ENCODE measurements at regions not wholly inside any gene's neighbourhood (a gene's known extent, or its start where the extent isn't known, plus 50 kb on each side); places are given as distances from the start of the nearest gene placed in this dataset.

DNA sequence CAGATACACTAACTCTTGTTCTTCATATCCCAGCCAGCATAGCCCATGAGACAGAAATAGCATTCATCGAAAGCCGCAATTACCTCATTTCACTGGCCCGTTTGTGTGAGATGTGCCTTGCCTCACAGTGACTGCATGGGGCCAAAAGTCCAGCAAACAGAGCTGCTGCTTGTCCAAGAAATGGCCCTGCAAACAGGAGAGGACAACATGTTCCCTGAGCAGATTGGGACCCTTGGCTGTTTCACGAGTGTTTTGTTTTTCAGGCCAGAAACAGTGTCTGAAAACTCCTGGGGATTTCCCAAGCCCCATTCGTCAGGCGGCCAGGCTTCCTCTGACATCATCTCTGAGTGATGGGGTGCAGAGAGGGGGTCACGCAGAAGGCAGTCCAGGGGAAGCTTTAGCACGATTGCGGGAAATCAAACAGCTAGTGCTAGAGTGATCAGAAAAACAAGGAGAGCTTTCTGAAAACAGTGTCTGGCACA, 503.6 kb upstream of the PAPPA start:
- no peak overlapping the region for H2AFZ ChIP-seq
- no peaks in the 10 kb centered on the region for H3K9me3 ChIP-seq (ENCODE audit: low read depth)
- no peaks in the 10 kb centered on the region for H4K20me1 ChIP-seq (ENCODE audit: insufficient read depth, poor library complexity, severe bottlenecking)
- H3K79me2 ChIP-seq, result no peaks in the 10 kb centered on the region
- H3K36me3 ChIP-seq (replicated peaks; ENCODE audit: insufficient read depth, low read depth), result no peaks in the 10 kb centered on the region
- H3K4me1 ChIP-seq (ENCODE audit: insufficient read depth), result no peaks in the 10 kb centered on the region
- TF ChIP-seq, protein P1, sequence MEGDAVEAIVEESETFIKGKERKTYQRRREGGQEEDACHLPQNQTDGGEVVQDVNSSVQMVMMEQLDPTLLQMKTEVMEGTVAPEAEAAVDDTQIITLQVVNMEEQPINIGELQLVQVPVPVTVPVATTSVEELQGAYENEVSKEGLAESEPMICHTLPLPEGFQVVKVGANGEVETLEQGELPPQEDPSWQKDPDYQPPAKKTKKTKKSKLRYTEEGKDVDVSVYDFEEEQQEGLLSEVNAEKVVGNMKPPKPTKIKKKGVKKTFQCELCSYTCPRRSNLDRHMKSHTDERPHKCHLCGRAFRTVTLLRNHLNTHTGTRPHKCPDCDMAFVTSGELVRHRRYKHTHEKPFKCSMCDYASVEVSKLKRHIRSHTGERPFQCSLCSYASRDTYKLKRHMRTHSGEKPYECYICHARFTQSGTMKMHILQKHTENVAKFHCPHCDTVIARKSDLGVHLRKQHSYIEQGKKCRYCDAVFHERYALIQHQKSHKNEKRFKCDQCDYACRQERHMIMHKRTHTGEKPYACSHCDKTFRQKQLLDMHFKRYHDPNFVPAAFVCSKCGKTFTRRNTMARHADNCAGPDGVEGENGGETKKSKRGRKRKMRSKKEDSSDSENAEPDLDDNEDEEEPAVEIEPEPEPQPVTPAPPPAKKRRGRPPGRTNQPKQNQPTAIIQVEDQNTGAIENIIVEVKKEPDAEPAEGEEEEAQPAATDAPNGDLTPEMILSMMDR (IDR thresholded peaks at IDR 0.05; ENCODE audit: poor library complexity), result no peak
- no peak for TF ChIP-seq EZH2 (IDR thresholded peaks at IDR 0.05; ENCODE audit: borderline replicate concordance)
- H3K27me3 ChIP-seq, result no peaks in the 10 kb centered on the region
- 72% methylated on average over 9 of the region's 9 CpGs for WGBS (ENCODE audit: low lambda C conversion rate, missing lambda C conversion rate)
- peak overlapping the region; percentile 83 for H3K27ac ChIP-seq
- no peak overlapping the region for H3K4me2 ChIP-seq
- H3K9me2 ChIP-seq (replicated peaks; ENCODE audit: insufficient read depth), result no peaks in the 10 kb centered on the region
- peak; percentile 51 for DNase-seq (ENCODE audit: low spot score)
- no peak overlapping the region for H3K4me3 ChIP-seq

DNA sequence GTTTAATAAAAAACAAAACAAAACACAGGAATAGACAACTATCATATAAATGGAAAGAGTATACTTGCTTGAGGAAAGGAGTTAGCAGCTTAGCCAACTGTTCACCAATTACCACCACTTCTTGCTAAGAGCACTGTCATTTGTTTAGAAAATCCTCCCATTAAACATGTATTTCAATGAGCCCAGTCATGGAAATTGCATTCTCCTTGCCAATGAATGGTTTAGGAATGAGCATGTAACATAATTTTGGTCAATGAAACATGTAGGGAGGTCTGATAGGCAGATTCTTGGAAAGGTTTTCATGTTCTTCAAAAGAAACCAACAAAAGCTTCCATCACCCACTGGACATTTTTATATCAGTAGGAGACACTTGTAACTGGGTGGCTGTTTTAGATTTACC, 502.8 kb upstream of the PAPPA start:
- Histone ChIP-seq H3K9me2 (replicated peaks; ENCODE audit: insufficient read depth) (no peaks in the 10 kb centered on the region), H3K4me3 (no peak overlapping the region), H3K79me2 (no peaks in the 10 kb centered on the region), H3K27me3 (no peaks in the 10 kb centered on the region), H4K20me1 (ENCODE audit: insufficient read depth, poor library complexity, severe bottlenecking) (no peaks in the 10 kb centered on the region), H3K4me2 (no peak overlapping the region), H3K36me3 (replicated peaks; ENCODE audit: insufficient read depth, low read depth) (no peaks in the 10 kb centered on the region), H3K9me3 (ENCODE audit: low read depth) (no peaks in the 10 kb centered on the region), H2AFZ (no peak overlapping the region), H3K27ac (peak overlapping the region; percentile 83), H3K4me1 (ENCODE audit: insufficient read depth) (no peaks in the 10 kb centered on the region)
- no peak for DNase-seq (ENCODE audit: low spot score)
- TF ChIP-seq EZH2phosphoT487 (IDR thresholded peaks at IDR 0.05; ENCODE audit: low read depth, severe bottlenecking, unreplicated experiment) (no peak), EZH2 (IDR thresholded peaks at IDR 0.05; ENCODE audit: borderline replicate concordance) (no peak)
- TF ChIP-seq, protein P1 (IDR thresholded peaks at IDR 0.05; ENCODE audit: poor library complexity), result no peak

DNA sequence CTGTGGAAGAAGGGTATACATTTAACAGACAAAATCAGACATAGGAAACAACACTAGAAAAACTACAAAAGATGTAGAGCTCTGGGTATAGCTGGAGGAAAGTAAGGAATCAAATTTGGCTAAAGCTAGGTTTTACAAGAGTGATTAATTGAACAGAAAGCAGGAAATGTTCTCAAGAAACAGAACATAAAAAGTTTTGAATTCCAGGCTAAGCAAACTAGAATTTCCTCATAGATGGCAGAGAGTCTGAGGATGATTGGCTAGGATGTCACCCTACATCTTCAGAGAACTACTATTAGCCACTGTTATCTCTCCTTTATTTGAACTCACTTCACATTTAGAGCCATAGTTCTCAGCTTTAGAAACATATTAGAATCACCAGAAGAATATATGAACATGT, 502.1 kb upstream of the PAPPA start:
- Histone ChIP-seq H3K27ac (peak overlapping the region; percentile 83), H2AFZ (no peak overlapping the region), H3K79me2 (no peaks in the 10 kb centered on the region), H3K4me2 (no peak overlapping the region), H3K27me3 (no peaks in the 10 kb centered on the region), H4K20me1 (ENCODE audit: insufficient read depth, poor library complexity, severe bottlenecking) (no peaks in the 10 kb centered on the region), H3K4me1 (ENCODE audit: insufficient read depth) (no peaks in the 10 kb centered on the region), H3K9me3 (ENCODE audit: low read depth) (no peaks in the 10 kb centered on the region), H3K4me3 (no peak overlapping the region), H3K9me2 (replicated peaks; ENCODE audit: insufficient read depth) (no peaks in the 10 kb centered on the region), H3K36me3 (replicated peaks; ENCODE audit: insufficient read depth, low read depth) (no peaks in the 10 kb centered on the region)
- TF ChIP-seq EZH2 (IDR thresholded peaks at IDR 0.05; ENCODE audit: borderline replicate concordance), result no peak
- TF ChIP-seq EZH2phosphoT487 (IDR thresholded peaks at IDR 0.05; ENCODE audit: low read depth, severe bottlenecking, unreplicated experiment), result no peak
- TF ChIP-seq, protein P1 (IDR thresholded peaks at IDR 0.05; ENCODE audit: poor library complexity), result no peak
- DNase-seq (ENCODE audit: low spot score), result no peak

DNA sequence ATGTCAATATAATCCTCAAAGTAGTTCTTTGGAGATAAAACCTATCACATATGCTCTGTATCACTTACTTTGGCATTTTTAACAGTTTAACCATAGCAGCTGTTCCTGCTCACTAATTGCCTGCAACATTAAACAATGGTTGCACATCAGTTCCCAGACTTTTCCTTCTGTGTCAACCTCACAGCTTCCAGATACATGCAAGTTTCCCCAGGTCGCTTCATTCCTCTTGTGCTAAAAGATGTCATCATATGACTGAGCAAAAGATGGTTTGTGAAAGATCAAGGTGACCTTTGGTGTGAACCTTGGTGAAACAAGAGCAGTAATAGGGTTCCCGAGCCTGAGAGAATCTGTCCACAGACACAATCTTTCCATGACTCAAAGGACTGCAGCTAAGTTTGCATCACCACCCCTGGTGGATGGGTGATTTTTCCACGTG, 500.4 kb upstream of the PAPPA start:
- no peaks in the 10 kb centered on the region for H3K4me1 ChIP-seq (ENCODE audit: insufficient read depth)
- WGBS (ENCODE audit: low lambda C conversion rate, missing lambda C conversion rate), result 72% methylated on average over 3 of the region's 3 CpGs
- TF ChIP-seq EZH2 (IDR thresholded peaks at IDR 0.05; ENCODE audit: borderline replicate concordance) (no peak), EZH2phosphoT487 (IDR thresholded peaks at IDR 0.05; ENCODE audit: low read depth, severe bottlenecking, unreplicated experiment) (no peak)
- TF ChIP-seq, protein P1 (IDR thresholded peaks at IDR 0.05; ENCODE audit: poor library complexity), result no peak
- H2AFZ ChIP-seq, result no peak overlapping the region
- no peak overlapping the region for H3K4me2 ChIP-seq
- no peak overlapping the region for H3K27ac ChIP-seq
- H3K4me3 ChIP-seq, result no peak overlapping the region
- no peak for DNase-seq (ENCODE audit: low spot score)
- H3K79me2 ChIP-seq, result no peaks in the 10 kb centered on the region
- H4K20me1 ChIP-seq (ENCODE audit: insufficient read depth, poor library complexity, severe bottlenecking), result no peaks in the 10 kb centered on the region
- H3K9me3 ChIP-seq (ENCODE audit: low read depth), result no peaks in the 10 kb centered on the region
- no peaks in the 10 kb centered on the region for H3K27me3 ChIP-seq
- no peaks in the 10 kb centered on the region for H3K9me2 ChIP-seq (replicated peaks; ENCODE audit: insufficient read depth)
- no peaks in the 10 kb centered on the region for H3K36me3 ChIP-seq (replicated peaks; ENCODE audit: insufficient read depth, low read depth)
